ENCODE measurements at regions not wholly inside any gene's neighbourhood (a gene's known extent, or its start where the extent isn't known, plus 50 kb on each side); places are given as distances from the start of the nearest gene placed in this dataset.

DNA sequence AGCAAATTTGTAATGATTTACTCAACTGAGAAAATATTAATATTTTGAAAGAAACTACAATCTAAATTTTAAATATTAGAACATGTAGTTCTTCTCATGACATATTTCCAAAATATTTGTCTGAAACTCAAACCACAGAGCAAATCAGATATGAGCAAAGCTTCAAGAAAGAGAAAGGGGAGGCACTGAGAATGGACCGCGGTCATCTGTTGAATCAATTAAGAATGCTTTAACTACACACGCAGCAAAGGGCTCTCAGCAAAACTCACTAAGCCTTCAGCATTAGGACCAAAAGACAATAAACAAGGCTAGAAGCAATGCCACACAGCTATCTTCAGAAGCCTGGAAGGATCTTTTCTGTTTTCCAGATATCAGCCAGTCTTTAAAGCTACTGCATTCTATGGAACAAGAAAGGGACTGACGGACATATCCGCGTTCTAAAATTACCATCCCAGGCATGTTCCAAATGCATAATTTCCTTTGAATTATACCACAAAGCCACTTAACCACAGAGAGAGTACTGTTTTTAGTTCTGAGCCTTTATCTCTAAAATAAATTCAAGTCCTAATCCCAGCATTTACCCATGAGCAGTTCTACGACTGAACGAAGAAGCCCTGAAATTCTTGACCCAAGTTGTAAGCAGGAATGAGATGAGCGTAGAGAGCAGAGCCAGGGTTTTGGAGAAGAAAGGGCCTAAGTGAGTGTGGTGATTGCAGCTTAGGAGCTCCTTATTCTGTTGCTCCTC, 513.5 kb downstream of the AGTPBP1 start:
- no peak overlapping the region for H3K4me2 ChIP-seq (ENCODE audit: low read depth, low read length, poor library complexity, severe bottlenecking)
- H4K20me1 ChIP-seq (ENCODE audit: low read depth, low read length) = no peaks in the 10 kb centered on the region
- no peak overlapping the region for H3K9ac ChIP-seq (ENCODE audit: low read length)
- no peak overlapping the region for H2AFZ ChIP-seq (ENCODE audit: low read depth, low read length, severe bottlenecking)
- no peaks in the 10 kb centered on the region for H3K9me3 ChIP-seq (ENCODE audit: insufficient read depth, low read length)
- TF ChIP-seq, protein P1, sequence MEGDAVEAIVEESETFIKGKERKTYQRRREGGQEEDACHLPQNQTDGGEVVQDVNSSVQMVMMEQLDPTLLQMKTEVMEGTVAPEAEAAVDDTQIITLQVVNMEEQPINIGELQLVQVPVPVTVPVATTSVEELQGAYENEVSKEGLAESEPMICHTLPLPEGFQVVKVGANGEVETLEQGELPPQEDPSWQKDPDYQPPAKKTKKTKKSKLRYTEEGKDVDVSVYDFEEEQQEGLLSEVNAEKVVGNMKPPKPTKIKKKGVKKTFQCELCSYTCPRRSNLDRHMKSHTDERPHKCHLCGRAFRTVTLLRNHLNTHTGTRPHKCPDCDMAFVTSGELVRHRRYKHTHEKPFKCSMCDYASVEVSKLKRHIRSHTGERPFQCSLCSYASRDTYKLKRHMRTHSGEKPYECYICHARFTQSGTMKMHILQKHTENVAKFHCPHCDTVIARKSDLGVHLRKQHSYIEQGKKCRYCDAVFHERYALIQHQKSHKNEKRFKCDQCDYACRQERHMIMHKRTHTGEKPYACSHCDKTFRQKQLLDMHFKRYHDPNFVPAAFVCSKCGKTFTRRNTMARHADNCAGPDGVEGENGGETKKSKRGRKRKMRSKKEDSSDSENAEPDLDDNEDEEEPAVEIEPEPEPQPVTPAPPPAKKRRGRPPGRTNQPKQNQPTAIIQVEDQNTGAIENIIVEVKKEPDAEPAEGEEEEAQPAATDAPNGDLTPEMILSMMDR (IDR thresholded peaks at IDR 0.05; ENCODE audit: insufficient read depth, low read length, poor library complexity, severe bottlenecking) = no peak
- no peak for TF ChIP-seq EZH2phosphoT487 (conservative IDR thresholded peaks at IDR 0.05; ENCODE audit: low read length)
- H3K4me3 ChIP-seq (ENCODE audit: insufficient read depth, low read length, poor library complexity, severe bottlenecking) = no peak overlapping the region
- H3K79me2 ChIP-seq (ENCODE audit: insufficient read depth, low read length) = no peaks in the 10 kb centered on the region
- H3F3A ChIP-seq (ENCODE audit: insufficient read depth) = no peaks in the 10 kb centered on the region
- H3K27ac ChIP-seq (ENCODE audit: low read depth, low read length) = no peak overlapping the region
- no peaks in the 10 kb centered on the region for H3K27me3 ChIP-seq (ENCODE audit: low read length)
- no peaks in the 10 kb centered on the region for H3K36me3 ChIP-seq (ENCODE audit: low read length)
- H3K9me2 ChIP-seq (replicated peaks; ENCODE audit: insufficient read depth, low read length) = no peaks in the 10 kb centered on the region

- Histone ChIP-seq H3K4me2 (ENCODE audit: low read depth, low read length, poor library complexity, severe bottlenecking) (no peak overlapping the region), H3F3A (ENCODE audit: insufficient read depth) (no peaks in the 10 kb centered on the region), H3K9me3 (ENCODE audit: insufficient read depth, low read length) (no peaks in the 10 kb centered on the region), H3K27ac (ENCODE audit: low read depth, low read length) (no peak overlapping the region), H3K79me2 (ENCODE audit: insufficient read depth, low read length) (no peaks in the 10 kb centered on the region), H3K9ac (ENCODE audit: low read length) (no peak overlapping the region), H3K27me3 (ENCODE audit: low read length) (no peaks in the 10 kb centered on the region), H3K36me3 (ENCODE audit: low read length) (no peaks in the 10 kb centered on the region), H2AFZ (ENCODE audit: low read depth, low read length, severe bottlenecking) (no peak overlapping the region), H4K20me1 (ENCODE audit: low read depth, low read length) (no peaks in the 10 kb centered on the region), H3K9me2 (replicated peaks; ENCODE audit: insufficient read depth, low read length) (no peaks in the 10 kb centered on the region), H3K4me3 (ENCODE audit: insufficient read depth, low read length, poor library complexity, severe bottlenecking) (no peak overlapping the region)
- TF ChIP-seq EZH2phosphoT487 (conservative IDR thresholded peaks at IDR 0.05; ENCODE audit: low read length) = no peak
Observed at GRCh38 chr9:85225180-85225579, 516.6 kb downstream of the AGTPBP1 start.

GRCh38 chr9:85224729-85225128, 517.0 kb downstream of the AGTPBP1 start:
- Histone ChIP-seq H3K79me2 (ENCODE audit: insufficient read depth, low read length) (no peaks in the 10 kb centered on the region), H3F3A (ENCODE audit: insufficient read depth) (no peaks in the 10 kb centered on the region), H3K4me2 (ENCODE audit: low read depth, low read length, poor library complexity, severe bottlenecking) (no peak overlapping the region), H3K27me3 (ENCODE audit: low read length) (no peaks in the 10 kb centered on the region), H3K27ac (ENCODE audit: low read depth, low read length) (no peak overlapping the region), H3K4me3 (ENCODE audit: insufficient read depth, low read length, poor library complexity, severe bottlenecking) (no peak overlapping the region), H3K36me3 (ENCODE audit: low read length) (no peaks in the 10 kb centered on the region), H4K20me1 (ENCODE audit: low read depth, low read length) (no peaks in the 10 kb centered on the region), H3K9me3 (ENCODE audit: insufficient read depth, low read length) (no peaks in the 10 kb centered on the region), H3K9me2 (replicated peaks; ENCODE audit: insufficient read depth, low read length) (no peaks in the 10 kb centered on the region), H2AFZ (ENCODE audit: low read depth, low read length, severe bottlenecking) (no peak overlapping the region), H3K9ac (ENCODE audit: low read length) (no peak overlapping the region)
- TF ChIP-seq EZH2phosphoT487 (conservative IDR thresholded peaks at IDR 0.05; ENCODE audit: low read length) = no peak
- TF ChIP-seq, protein P1 (IDR thresholded peaks at IDR 0.05; ENCODE audit: insufficient read depth, low read length, poor library complexity, severe bottlenecking) = no peak

DNA sequence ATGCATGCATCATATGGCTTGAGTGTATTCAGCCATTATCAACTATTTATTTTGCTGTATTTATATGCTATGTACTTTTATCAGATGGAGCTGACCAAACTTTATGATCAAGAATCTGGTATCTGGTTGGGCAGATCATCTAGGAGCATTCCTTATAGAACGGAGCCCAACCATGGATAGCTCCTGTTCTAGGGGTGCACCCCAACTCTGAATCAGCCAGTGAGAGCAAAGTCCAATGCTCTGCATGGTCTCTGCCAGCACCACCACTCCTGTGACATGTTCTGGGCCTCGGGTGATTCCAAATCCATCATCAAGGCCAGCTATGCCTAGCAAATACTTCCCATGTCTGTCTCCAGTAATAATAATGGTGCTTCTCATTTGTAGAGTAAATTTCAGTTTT, 517.5 kb downstream of the AGTPBP1 start:
- H2AFZ ChIP-seq (ENCODE audit: low read depth, low read length, severe bottlenecking) = no peak overlapping the region
- H3F3A ChIP-seq (ENCODE audit: insufficient read depth) = no peaks in the 10 kb centered on the region
- H3K9ac ChIP-seq (ENCODE audit: low read length) = no peak overlapping the region
- no peak overlapping the region for H3K4me3 ChIP-seq (ENCODE audit: insufficient read depth, low read length, poor library complexity, severe bottlenecking)
- H3K9me3 ChIP-seq (ENCODE audit: insufficient read depth, low read length) = no peaks in the 10 kb centered on the region
- H4K20me1 ChIP-seq (ENCODE audit: low read depth, low read length) = no peaks in the 10 kb centered on the region
- no peak overlapping the region for H3K27ac ChIP-seq (ENCODE audit: low read depth, low read length)
- no peaks in the 10 kb centered on the region for H3K79me2 ChIP-seq (ENCODE audit: insufficient read depth, low read length)
- H3K4me2 ChIP-seq (ENCODE audit: low read depth, low read length, poor library complexity, severe bottlenecking) = no peak overlapping the region
- H3K27me3 ChIP-seq (ENCODE audit: low read length) = no peaks in the 10 kb centered on the region
- TF ChIP-seq, protein P1 (IDR thresholded peaks at IDR 0.05; ENCODE audit: insufficient read depth, low read length, poor library complexity, severe bottlenecking) = no peak
- no peak for TF ChIP-seq EZH2phosphoT487 (conservative IDR thresholded peaks at IDR 0.05; ENCODE audit: low read length)
- H3K36me3 ChIP-seq (ENCODE audit: low read length) = no peaks in the 10 kb centered on the region
- H3K9me2 ChIP-seq (replicated peaks; ENCODE audit: insufficient read depth, low read length) = no peaks in the 10 kb centered on the region
